ENCODE measurements at regions not wholly inside any gene's neighbourhood (a gene's known extent, or its start where the extent isn't known, plus 50 kb on each side); places are given as distances from the start of the nearest gene placed in this dataset.

- TF ChIP-seq CTCF (IDR thresholded peaks at IDR 0.05), result no peak
- TF ChIP-seq POLR2A (IDR thresholded peaks at IDR 0.05), result no peak
Observed at GRCh38 chr10:62665771-62666170, 138.7 kb upstream of the ADO start.

Measured in Peyer's patch (tissue), 4 donors.